SJCRH30 (cell line): ENCODE measurements at regions not wholly inside any gene's neighbourhood (a gene's known extent, or its start where the extent isn't known, plus 50 kb on each side); places are given as distances from the start of the nearest gene placed in this dataset.

Experiments used
- DNase-seq, 2 experiments: peaks; one replicate each; pipeline ENCODE4 v3.0.0-alpha.2; 2015 to 2020
- H3K27ac ChIP-seq: fragments of 250-450 bp; sonication (Bioruptor Pico); 2 replicates; pipeline ENCODE4 v1.5.1; 2020; ENCODE audit warnings: mild to moderate bottlenecking, moderate library complexity
- H3K27me3 ChIP-seq: fragments of 250-450 bp; sonication (Bioruptor Pico); 2 replicates; pipeline ENCODE4 v1.5.1; 2020; ENCODE audit warnings: mild to moderate bottlenecking, moderate library complexity
- H3K36me3 ChIP-seq: fragments of 250-450 bp; sonication (Bioruptor Pico); 2 replicates; pipeline ENCODE4 v1.5.1; 2020; ENCODE audit warnings: mild to moderate bottlenecking, moderate library complexity
- H3K4me1 ChIP-seq: fragments of 250-450 bp; sonication (Bioruptor Pico); 2 replicates; pipeline ENCODE4 v1.5.1; 2020; ENCODE audit warnings: mild to moderate bottlenecking, moderate library complexity
- H3K4me3 ChIP-seq: fragments of 250-450 bp; sonication (Bioruptor Pico); 2 replicates; pipeline ENCODE4 v1.5.1; 2020; ENCODE audit warnings: mild to moderate bottlenecking, moderate library complexity
- H3K9me3 ChIP-seq: fragments of 250-450 bp; sonication (Bioruptor Pico); replicated peaks from 2 replicates; pipeline ENCODE4 v1.5.1; 2020; ENCODE audit warnings: mild to moderate bottlenecking, moderate library complexity

DNA sequence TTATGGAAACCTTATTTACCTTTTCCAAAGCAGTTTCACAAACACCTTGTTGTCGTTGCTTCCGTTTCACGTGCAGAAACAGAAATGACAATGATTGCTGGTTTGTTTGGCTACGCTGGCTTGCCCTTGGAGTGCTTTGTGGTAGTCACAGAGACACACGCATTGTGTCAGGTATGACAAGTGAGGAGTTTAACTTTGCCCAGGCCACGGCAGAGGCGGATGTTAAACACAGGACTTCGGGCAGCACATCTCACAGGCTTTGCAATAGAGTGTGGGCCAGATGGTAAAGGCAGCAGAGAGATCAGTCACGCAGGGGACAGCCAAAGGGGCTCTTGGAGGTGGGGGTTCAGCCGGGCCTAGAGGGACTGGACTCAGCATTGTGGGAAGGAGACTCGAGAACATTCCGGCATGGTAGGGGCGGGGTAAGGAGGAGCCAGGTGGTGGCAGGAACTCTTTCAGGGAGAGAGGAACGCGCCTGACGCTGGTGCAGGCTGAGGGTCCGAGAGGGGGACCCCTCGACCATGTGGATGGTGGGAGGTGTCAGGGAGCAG lies 59.8 kb upstream of the KCNA1 start:
- DNase-seq = no peak
- Histone ChIP-seq H3K4me1 (no peaks in the 10 kb centered on the region), H3K27ac (no peak overlapping the region), H3K36me3 (no peaks in the 10 kb centered on the region), H3K9me3 (no peaks in the 10 kb centered on the region), H3K4me3 (no peak overlapping the region), H3K27me3 (peaks cover 12% of the 10 kb centered on the region; the same call in 1 of the 2 replicates)

GRCh38 chr12:4850857-4851380 lies 58.8 kb upstream of the KCNA1 start:
- Histone ChIP-seq H3K4me1 (no peaks in the 10 kb centered on the region), H3K4me3 (no peak overlapping the region), H3K27ac (no peak overlapping the region), H3K36me3 (no peaks in the 10 kb centered on the region), H3K9me3 (no peaks in the 10 kb centered on the region), H3K27me3 (peaks cover 15% of the 10 kb centered on the region)
- DNase-seq = no peak

- no peaks in the 10 kb centered on the region for H3K36me3 ChIP-seq
- no peaks in the 10 kb centered on the region for H3K9me3 ChIP-seq
- H3K4me3 ChIP-seq = no peak overlapping the region
- DNase-seq = no peak
- H3K27me3 ChIP-seq = peaks cover 17% of the 10 kb centered on the region
- H3K4me1 ChIP-seq = no peaks in the 10 kb centered on the region
- H3K27ac ChIP-seq = no peak overlapping the region
These were observed 57.4 kb upstream of the KCNA1 start for GRCh38 chr12:4852308-4852707.

DNA sequence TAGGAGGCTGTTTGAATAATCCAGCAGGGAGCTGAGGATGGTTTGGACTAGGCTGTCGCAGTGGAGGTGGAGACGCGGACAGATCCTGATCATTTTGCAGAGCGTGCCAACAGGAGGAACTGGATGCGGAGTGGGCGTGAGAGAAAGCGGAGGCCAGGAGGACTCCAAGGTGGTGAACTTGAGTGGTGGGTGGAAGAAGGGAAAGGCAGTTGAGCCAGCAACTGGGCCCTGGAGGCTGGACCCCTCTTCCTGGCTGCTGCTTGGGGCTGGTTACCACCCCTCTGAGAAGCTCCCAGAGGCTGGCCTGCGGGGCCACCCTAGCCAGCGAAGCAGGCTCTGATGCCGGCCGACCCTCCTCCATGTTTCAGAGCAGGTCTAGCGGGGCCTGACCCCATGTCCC lies 56.8 kb upstream of the KCNA1 start:
- no peak for DNase-seq
- Histone ChIP-seq H3K27me3 (peaks cover 23% of the 10 kb centered on the region), H3K4me1 (no peaks in the 10 kb centered on the region), H3K27ac (no peak overlapping the region), H3K9me3 (no peaks in the 10 kb centered on the region), H3K4me3 (no peak overlapping the region), H3K36me3 (no peaks in the 10 kb centered on the region)

- Histone ChIP-seq H3K9me3 (no peaks in the 10 kb centered on the region), H3K27ac (no peak overlapping the region), H3K27me3 (peaks cover 21% of the 10 kb centered on the region; the same call in 1 of the 2 replicates), H3K4me3 (no peak overlapping the region), H3K4me1 (no peaks in the 10 kb centered on the region), H3K36me3 (no peaks in the 10 kb centered on the region)
- DNase-seq = peak; percentile 59 to 84
These were observed 54.4 kb upstream of the KCNA1 start for GRCh38 chr12:4855121-4855924.

- Histone ChIP-seq H3K4me1 (no peaks in the 10 kb centered on the region), H3K27ac (no peak overlapping the region), H3K27me3 (peaks cover 20% of the 10 kb centered on the region), H3K36me3 (no peaks in the 10 kb centered on the region), H3K9me3 (no peaks in the 10 kb centered on the region), H3K4me3 (no peak overlapping the region)
- no peak for DNase-seq
These were observed 53.1 kb upstream of the KCNA1 start for GRCh38 chr12:4856596-4856995.

GRCh38 chr12:4857472-4858291 lies 52.0 kb upstream of the KCNA1 start:
- DNase-seq = peak; percentile 52 to 70

GRCh38 chr12:4858386-4858785 lies 51.3 kb upstream of the KCNA1 start:
- H3K4me1 ChIP-seq = no peaks in the 10 kb centered on the region
- no peak overlapping the region for H3K27ac ChIP-seq
- DNase-seq = no peak
- no peaks in the 10 kb centered on the region for H3K9me3 ChIP-seq
- H3K4me3 ChIP-seq = no peak overlapping the region
- H3K36me3 ChIP-seq = no peaks in the 10 kb centered on the region
- H3K27me3 ChIP-seq = peaks cover 29% of the 10 kb centered on the region

More at GRCh38 chr12:4857472-4858291, 52.0 kb upstream of the KCNA1 start:
- Histone ChIP-seq H3K27ac (no peak overlapping the region), H3K9me3 (no peaks in the 10 kb centered on the region), H3K36me3 (no peaks in the 10 kb centered on the region), H3K4me1 (no peaks in the 10 kb centered on the region), H3K4me3 (no peak overlapping the region), H3K27me3 (peaks cover 24% of the 10 kb centered on the region)

DNA sequence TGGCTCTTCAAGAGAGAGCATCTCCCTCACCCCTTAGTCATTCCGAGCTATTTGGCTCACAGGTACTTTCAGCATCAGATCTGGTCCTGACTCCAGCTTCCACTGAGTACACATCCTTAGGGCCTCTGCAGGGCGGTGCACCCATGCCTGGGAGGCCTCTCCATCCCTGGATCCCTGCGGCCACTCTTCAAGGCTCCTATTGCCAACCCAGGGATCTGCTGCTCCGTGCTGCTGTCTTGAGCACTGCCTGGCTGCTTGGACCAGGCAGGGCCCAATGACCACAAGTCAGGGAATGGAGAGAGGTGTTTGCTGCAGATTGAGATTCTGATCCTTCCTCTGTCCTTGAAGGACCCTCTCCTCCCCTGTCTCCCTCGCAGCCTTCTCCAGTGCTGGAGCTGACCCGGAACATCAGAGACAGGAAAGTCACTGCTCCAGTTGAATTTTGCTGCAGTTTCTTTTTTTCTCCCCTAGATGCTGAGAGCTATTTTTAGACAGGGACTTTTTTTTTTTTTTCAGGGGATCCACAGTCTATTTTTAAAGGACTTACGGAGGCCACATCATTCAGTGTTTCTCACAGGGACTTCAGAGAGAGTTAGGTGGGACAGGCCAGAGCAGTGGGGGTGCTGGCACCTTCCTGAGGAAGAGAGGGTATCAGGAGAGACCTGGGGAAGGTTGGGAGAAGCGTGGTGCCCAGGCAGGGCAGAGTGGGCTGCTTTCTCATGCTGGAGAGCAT lies 50.1 kb upstream of the KCNA1 start:
- Histone ChIP-seq H3K4me3 (no peak overlapping the region), H3K27me3 (peaks cover 29% of the 10 kb centered on the region), H3K4me1 (no peaks in the 10 kb centered on the region), H3K36me3 (no peaks in the 10 kb centered on the region), H3K9me3 (no peaks in the 10 kb centered on the region), H3K27ac (no peak overlapping the region)
- no peak for DNase-seq
